Bronchial epithelial cell (primary cell): ENCODE measurements at regions not wholly inside any gene's neighbourhood (a gene's known extent, or its start where the extent isn't known, plus 50 kb on each side); places are given as distances from the start of the nearest gene placed in this dataset.
A peak's percentile ranks its signal among the peaks of the same experiment; 100 is the strongest.

Source experiments
- DNase-seq: peaks from one replicate; pipeline ENCODE4 v3.0.0-alpha.2; 2010; ENCODE audit warnings: low read depth
- FAIRE-seq: peaks from 2 replicates; lab custom pipeline; 2011; peaks lifted over from hg19 to GRCh38; lab: Jason Lieb, UNC
- H3K27me3 ChIP-seq: 2 replicates; pipeline ENCODE4 v1.5.1; 2011; ENCODE audit warnings: low read length; ENCODE audit not compliant: control insufficient read depth, insufficient read depth
- H3K36me3 ChIP-seq: 2 replicates; pipeline ENCODE4 v1.5.1; 2011; ENCODE audit warnings: low read length; ENCODE audit not compliant: control insufficient read depth, insufficient read depth
- H3K4me3 ChIP-seq: 2 replicates; pipeline ENCODE4 v1.5.1; 2011; ENCODE audit warnings: mild to moderate bottlenecking, low read depth, low read length, control low read depth
- CTCF ChIP-seq: IDR thresholded peaks from 2 replicates; pipeline ENCODE4 v1.5.1; 2011; ENCODE audit warnings: mild to moderate bottlenecking, moderate library complexity, low read length, control low read depth, inconsistent platforms; ENCODE audit not compliant: insufficient read depth, severe bottlenecking

GRCh38 chr6:50259903-50260302 is 210.2 kb upstream of the DEFB112 start:
- no peak overlapping the region for H3K4me3 ChIP-seq
- no peaks in the 10 kb centered on the region for H3K36me3 ChIP-seq
- DNase-seq: no peak
- TF ChIP-seq CTCF: no peak
- peak; percentile 79 for FAIRE-seq
- H3K27me3 ChIP-seq: no peaks in the 10 kb centered on the region

GRCh38 chr6:50264995-50265571 is 215.4 kb upstream of the DEFB112 start:
- no peaks in the 10 kb centered on the region for H3K36me3 ChIP-seq
- TF ChIP-seq CTCF: peak; percentile 31
- FAIRE-seq (no peak), DNase-seq (peak; percentile 6)
- H3K4me3 ChIP-seq: no peak overlapping the region
- no peaks in the 10 kb centered on the region for H3K27me3 ChIP-seq

DNA sequence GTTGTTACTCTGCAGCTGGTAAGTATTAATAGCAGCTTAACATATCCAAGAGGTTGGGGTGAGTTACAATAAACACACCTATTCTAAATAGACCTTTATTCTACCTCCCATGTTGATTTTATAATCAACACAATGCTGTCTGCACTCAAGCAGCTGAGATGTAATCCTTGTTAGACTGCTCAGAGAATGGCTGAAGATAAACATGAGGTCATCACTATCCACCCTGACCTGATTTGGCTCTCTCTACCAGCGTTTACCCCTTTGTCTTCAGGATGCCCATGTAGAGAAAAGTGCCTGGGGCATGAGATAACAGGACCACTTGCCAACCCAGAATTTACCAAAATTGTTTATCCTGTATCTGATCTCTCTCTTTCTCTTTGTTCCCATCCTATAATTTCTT is 220.7 kb upstream of the DEFB112 start:
- no peak for TF ChIP-seq CTCF
- Histone ChIP-seq H3K36me3 (no peaks in the 10 kb centered on the region), H3K4me3 (no peak overlapping the region), H3K27me3 (no peaks in the 10 kb centered on the region)
- FAIRE-seq (no peak), DNase-seq (no peak)

- no peaks in the 10 kb centered on the region for H3K27me3 ChIP-seq
- no peak for TF ChIP-seq CTCF
- no peak overlapping the region for H3K4me3 ChIP-seq
- no peak for DNase-seq
- no peaks in the 10 kb centered on the region for H3K36me3 ChIP-seq
- no peak for FAIRE-seq
Measured at GRCh38 chr6:50271266-50271665, 221.5 kb upstream of the DEFB112 start.

DNA sequence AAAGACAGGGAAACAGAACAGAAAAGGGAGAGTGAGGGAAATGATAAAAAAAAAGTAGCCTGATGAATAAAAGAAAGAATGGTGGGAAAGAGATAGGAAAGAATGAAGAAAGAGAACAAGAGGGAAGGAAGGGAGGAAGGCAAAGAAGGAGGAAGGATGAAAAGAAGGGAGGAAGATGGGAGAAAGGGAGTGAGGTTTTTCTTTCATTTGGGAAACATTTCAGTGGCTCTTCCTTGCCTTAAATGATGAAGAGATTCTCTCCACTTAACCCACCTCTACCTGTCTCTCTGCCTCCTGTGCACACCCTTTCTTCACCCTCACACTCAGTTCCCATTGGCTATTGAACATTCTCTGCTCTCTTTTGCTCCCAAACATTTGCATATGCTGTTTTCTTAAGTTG is 222.1 kb upstream of the DEFB112 start:
- H3K36me3 ChIP-seq: no peaks in the 10 kb centered on the region
- FAIRE-seq: no peak
- H3K27me3 ChIP-seq: no peaks in the 10 kb centered on the region
- TF ChIP-seq CTCF: no peak
- H3K4me3 ChIP-seq: no peak overlapping the region
- no peak for DNase-seq

DNA sequence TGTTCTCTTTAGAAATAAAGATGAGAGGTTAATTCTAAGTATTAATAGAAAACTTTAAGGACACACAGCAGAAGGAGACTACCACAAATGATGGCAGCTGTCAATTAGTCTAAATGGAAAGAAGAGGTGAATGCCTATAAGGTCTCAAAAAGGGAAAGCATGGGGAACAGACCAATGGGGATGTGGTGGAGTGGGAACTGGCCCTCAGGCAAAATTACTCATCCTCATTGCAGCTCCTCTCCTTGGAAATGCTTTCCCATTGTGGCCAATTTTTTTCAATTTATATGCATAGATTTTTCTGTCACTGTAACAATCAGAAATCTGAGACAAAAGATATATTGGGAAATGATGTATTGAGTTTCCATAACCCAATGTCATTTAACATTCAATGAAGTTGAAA is 222.9 kb upstream of the DEFB112 start:
- no peak for FAIRE-seq

More for the DNA sequence above, 222.9 kb upstream of the DEFB112 start:
- no peak for TF ChIP-seq CTCF
- H3K27me3 ChIP-seq: no peaks in the 10 kb centered on the region
- H3K36me3 ChIP-seq: no peaks in the 10 kb centered on the region
- peak; percentile 10 for DNase-seq
- no peak overlapping the region for H3K4me3 ChIP-seq
